Sciatic nerve (tissue), 2 donors: ENCODE measurements at regions not wholly inside any gene's neighbourhood (a gene's known extent, or its start where the extent isn't known, plus 50 kb on each side); places are given as distances from the start of the nearest gene placed in this dataset.
A peak's percentile ranks its signal among the peaks of the same experiment; 100 is the strongest.
"Not testable (repeated sequence)": the region's sequence is repeated elsewhere in the genome, so short reads cannot be mapped to it uniquely, and the experiment has no call there.

ENCODE experiments used
- ATAC-seq: fragments of 200-7000 bp; cut with Tn5 transposase; one replicate; pipeline ENCODE4 v1.9.1; 2020; ENCODE audit warnings: mild to moderate bottlenecking, moderate library complexity
- DNase-seq: peaks from one replicate; pipeline ENCODE4 v3.0.0-alpha.2; 2020; ENCODE audit warnings: low spot score
- intact Hi-C: fragments of 100-400 bp; cut with DNase I; formaldehyde crosslinking; loops from one replicate; pipeline ENCODE4 v1.14.2; 2022
- donor health status: DM: no; HTN: no; CAD: no.
- donor health status: DM: no; HTN: no; CAD: no.

- intact Hi-C loops, result no loop called here
- ATAC-seq (no peak), DNase-seq (no peak)
These were observed 112.5 kb downstream of the EFEMP1 start for GRCh38 chr2:55811048-55811447.

GRCh38 chr2:55810622-55811020 is 113.0 kb downstream of the EFEMP1 start:
- DNase-seq (no peak), ATAC-seq (peak; percentile 42)
- intact Hi-C loops, result no loop called here

GRCh38 chr2:55809875-55810621 is 113.5 kb downstream of the EFEMP1 start:
- DNase-seq, result no peak
- intact Hi-C loops, result no loop called here

GRCh38 chr2:55807900-55808299 is 114.3 kb upstream of the PNPT1 start:
- DNase-seq, result no peak
- ATAC-seq, result no peak
- intact Hi-C loops, result no loop called here

More at GRCh38 chr2:55809875-55810621, 113.5 kb downstream of the EFEMP1 start:
- peak; percentile 88 for ATAC-seq

DNA sequence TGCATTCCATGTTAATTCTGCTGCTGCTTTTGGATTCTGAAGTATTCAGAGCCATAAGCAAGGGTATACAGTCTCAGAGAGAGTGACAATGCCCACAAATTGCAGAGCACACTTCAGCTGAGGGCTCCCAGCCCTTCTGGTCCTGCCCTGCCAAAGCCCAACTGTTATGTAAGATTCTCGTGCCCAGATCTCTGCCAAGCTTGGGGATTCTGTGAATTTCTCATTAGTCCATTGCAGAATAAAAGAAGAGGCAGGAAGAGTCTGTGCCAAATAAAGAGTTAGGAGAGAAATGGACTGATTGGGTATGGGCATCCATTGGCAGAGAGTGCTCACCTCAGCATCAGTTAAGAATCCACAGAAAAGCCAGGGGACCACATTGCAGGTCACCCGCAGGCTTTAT is 112.0 kb upstream of the PNPT1 start:
- no peak for DNase-seq
- peak; percentile 49 for ATAC-seq
- intact Hi-C loops, result no loop called here

GRCh38 chr2:55804535-55804934 is 110.9 kb upstream of the PNPT1 start:
- intact Hi-C loops, result no loop called here
- ATAC-seq (peak; percentile 60), DNase-seq (no peak)

DNA sequence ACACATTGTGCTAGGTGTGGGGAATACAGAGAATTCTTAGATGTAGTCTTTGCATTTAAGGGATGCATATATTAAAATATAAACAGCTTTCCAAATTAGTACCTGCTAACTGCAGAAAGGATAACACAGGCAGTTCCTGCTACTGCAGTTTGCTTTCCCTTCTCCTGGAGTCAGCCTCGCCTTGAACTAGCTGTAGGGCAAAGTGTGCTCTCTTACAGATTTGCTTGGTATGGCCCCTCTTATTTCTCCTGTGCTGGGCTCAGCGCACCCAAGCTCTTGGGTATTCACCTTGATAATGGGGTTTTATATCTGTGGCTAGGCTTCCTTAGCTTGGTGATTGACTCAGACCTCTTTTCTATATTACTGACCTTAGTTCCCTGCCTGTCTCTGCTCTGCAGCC is 108.4 kb upstream of the PNPT1 start:
- ATAC-seq (no peak), DNase-seq (no peak)
- intact Hi-C loops, result no loop called here

- DNase-seq (no peak), ATAC-seq (no peak)
- intact Hi-C loops, result no loop called here
These were observed 107.8 kb upstream of the PNPT1 start for GRCh38 chr2:55801436-55801835.

DNA sequence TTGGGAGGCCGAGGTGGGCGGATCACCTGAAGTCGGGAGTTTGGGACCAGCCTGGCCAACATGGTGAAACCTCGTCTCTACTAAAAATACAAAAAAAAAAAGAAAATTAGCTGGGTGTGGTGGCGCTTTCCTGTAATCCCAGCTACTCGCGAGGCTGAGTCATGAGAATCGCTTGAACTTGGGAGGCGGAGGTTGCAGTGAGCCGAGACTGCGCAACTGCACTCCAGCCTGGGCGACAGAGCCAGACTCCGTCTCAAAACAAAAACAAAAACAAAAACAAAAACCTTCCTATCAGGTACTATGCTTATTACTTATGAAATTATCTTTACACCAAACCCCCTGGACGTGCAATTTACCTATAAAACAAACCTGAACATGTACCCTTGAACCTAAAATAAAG is 106.0 kb upstream of the PNPT1 start:
- DNase-seq, ATAC-seq, intact Hi-C loops: not testable (repeated sequence)

DNA sequence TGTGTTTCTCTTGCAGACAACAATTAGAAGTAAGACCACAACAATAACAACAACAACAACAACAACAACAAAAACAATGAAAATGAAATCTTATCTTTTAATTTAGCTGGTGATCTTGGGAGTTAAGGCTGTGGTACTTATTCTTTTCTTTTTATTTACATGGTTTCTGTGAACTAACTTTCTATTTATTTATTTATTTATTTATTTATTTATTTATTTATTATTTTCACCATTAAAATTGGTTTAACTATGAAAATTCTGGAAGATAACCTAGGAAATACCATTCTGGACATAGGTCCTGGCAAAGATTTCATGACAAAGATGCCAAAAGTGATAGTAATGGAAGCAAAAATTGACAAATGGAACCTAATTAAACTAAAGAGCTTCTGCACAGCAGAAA is 102.5 kb upstream of the PNPT1 start:
- ATAC-seq (no peak), DNase-seq (no peak)
- intact Hi-C loops, result no loop called here

GRCh38 chr2:55793602-55794001 is 100.0 kb upstream of the PNPT1 start:
- ATAC-seq, intact Hi-C loops, DNase-seq: not testable (repeated sequence)

DNA sequence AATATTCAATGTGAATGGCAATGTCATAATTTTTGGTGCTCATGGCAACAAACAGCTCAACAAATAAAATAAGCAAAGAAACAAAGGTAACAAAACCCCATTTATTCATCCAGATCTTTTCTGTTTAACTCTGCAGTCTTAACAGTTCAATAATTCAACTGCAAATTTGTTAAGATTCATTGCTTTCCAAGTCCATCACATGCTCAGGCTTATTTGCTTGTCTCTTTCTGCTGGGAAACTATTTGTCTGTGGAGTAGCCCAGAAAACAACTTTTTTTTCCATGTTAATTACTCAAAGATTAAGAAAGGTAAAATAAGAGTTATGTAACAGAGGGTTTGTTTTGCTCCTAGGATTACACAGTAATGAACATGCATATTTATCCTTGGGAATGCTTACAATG is 92.6 kb upstream of the PNPT1 start:
- ATAC-seq, result no peak
- intact Hi-C loops, result no loop called here
- no peak for DNase-seq

GRCh38 chr2:55783751-55784150 is 90.1 kb upstream of the PNPT1 start:
- ATAC-seq, intact Hi-C loops, DNase-seq: not testable (repeated sequence)

- ATAC-seq, result no peak
- intact Hi-C loops, result no loop called here
These were observed 89.0 kb upstream of the PNPT1 start for GRCh38 chr2:55782528-55783173.

GRCh38 chr2:55781542-55781941 is 87.9 kb upstream of the PNPT1 start:
- intact Hi-C loops, result no loop called here
- no peak for DNase-seq
- ATAC-seq, result peak; percentile 41

More at GRCh38 chr2:55782528-55783173, 89.0 kb upstream of the PNPT1 start:
- no peak for DNase-seq

- ATAC-seq, result no peak
- no peak for DNase-seq
- intact Hi-C loops, result no loop called here
These were observed 87.1 kb upstream of the PNPT1 start for GRCh38 chr2:55780697-55781096.

DNA sequence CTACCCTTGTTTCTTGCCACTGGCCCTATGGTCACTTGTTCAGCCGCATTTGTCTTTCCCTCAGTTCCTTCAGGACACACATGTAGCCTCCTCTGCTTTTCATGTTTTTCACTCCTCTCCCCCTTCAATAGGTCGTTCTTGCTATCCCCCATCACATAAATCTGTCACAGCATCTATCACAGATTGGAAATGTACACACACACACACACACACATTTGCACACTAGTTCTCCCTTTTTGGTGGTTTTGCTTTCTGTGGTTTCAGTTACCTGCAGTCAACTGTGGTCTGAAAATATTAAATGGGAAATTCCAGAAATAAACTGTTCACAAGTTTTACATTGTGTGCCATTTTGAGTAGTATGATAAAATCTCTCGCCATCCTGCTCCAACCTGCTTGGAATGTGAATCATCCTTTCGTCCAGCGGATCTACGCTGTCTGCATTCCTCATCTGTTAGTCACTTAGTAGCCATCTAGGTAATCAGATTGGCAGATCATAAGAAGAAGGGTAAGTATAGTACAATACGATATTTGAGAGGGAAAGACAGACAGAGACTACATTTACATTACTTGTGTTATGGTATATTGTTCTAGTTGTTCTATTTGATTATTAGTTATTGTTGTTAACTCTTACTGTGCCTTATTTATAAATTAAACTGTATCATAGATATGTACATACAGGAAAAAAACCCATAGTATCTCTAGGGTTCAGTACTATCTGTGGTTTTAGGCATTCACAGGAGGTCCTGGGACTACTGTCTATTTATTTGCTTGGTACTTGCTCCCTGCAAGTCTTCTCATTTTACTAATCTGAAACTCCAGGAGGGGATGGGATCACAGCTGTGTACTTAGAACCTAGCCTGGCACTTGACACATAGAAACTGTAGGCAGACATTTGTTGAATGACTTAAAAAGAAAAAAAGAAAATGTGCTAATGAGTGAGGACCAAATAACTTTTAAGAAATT is 86.1 kb upstream of the PNPT1 start:
- intact Hi-C loops, result no loop called here
- no peak for ATAC-seq
- no peak for DNase-seq

DNA sequence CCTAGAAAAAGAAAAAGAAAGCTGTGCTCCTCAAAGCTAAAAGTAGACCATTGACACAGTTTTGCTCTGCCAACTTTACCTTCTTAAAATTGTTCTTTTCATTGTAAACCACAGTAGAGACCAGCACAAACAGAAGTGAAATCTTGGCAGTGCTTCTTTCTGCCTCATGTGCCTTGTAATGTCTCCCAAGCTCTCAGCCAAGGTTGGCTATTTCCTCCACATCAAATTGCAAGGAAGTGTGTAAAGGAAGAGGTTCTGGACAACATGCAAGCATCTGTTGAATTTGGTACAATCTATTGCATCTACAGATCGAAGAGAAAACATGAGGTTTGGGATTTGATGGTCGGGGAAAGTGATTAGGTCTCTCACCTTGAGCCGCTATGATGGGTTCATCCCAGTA is 83.3 kb upstream of the PNPT1 start:
- no peak for DNase-seq
- intact Hi-C loops, result no loop called here
- no peak for ATAC-seq

DNA sequence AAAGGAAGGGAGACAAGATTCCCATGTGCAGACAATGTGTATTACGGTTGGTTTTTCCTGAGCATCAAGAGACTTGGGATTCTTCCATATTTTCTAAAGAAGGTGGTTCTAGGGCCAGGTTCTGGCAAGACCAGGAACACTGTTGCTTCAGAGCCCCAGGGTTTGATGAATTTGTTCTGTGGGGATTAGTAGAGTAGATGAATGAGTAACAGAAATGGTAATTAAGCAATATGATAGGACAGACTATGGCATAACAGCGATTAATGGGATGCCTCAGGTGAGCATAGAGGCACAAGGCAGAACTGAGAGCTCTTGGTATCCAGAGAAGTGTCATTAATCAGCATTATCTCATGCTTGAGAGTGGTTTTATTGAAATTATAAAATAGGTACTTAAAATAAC is 82.8 kb upstream of the PNPT1 start:
- no peak for DNase-seq
- intact Hi-C loops, result no loop called here
- ATAC-seq, result no peak

GRCh38 chr2:55775828-55776227 is 82.2 kb upstream of the PNPT1 start:
- no peak for ATAC-seq
- intact Hi-C loops, result no loop called here
- no peak for DNase-seq
